ENCODE measurements at regions not wholly inside any gene's neighbourhood (a gene's known extent, or its start where the extent isn't known, plus 50 kb on each side); places are given as distances from the start of the nearest gene placed in this dataset.

DNA sequence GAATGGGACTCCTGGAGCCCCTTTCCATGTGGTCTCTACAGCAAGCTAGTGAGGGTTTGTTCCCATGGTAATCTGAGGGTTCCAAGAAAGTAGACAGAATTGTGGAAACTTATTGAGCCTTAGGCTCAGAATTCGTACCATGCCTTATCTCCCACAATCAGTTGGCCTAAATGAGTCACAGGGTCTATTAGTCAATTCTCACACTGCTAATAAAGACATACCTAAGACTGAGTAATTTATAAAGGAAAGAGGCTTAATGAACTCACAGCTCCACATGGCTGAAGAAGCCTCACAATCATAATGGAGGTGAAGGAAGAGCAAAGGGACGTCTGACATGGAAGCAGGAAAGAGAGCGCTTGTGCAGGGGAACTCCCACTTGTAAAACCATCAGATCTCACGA, 106.6 kb upstream of the CXADR start:
- H3K4me3 ChIP-seq (ENCODE audit: low read depth, poor library complexity, severe bottlenecking): no peak overlapping the region
- DNase-seq (ENCODE audit: low spot score in 2 of 2): no peak
- no peak for TF ChIP-seq POLR2A (IDR thresholded peaks at IDR 0.05)
- TF ChIP-seq, protein P1, sequence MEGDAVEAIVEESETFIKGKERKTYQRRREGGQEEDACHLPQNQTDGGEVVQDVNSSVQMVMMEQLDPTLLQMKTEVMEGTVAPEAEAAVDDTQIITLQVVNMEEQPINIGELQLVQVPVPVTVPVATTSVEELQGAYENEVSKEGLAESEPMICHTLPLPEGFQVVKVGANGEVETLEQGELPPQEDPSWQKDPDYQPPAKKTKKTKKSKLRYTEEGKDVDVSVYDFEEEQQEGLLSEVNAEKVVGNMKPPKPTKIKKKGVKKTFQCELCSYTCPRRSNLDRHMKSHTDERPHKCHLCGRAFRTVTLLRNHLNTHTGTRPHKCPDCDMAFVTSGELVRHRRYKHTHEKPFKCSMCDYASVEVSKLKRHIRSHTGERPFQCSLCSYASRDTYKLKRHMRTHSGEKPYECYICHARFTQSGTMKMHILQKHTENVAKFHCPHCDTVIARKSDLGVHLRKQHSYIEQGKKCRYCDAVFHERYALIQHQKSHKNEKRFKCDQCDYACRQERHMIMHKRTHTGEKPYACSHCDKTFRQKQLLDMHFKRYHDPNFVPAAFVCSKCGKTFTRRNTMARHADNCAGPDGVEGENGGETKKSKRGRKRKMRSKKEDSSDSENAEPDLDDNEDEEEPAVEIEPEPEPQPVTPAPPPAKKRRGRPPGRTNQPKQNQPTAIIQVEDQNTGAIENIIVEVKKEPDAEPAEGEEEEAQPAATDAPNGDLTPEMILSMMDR (IDR thresholded peaks at IDR 0.05): no peak
- 70 to 74% methylated on average over 4 of the region's 4 CpGs for WGBS, 2 donors
- intact Hi-C loops (cut with DNase I; ENCODE audit: low total_unique reads): no loop called here

DNA sequence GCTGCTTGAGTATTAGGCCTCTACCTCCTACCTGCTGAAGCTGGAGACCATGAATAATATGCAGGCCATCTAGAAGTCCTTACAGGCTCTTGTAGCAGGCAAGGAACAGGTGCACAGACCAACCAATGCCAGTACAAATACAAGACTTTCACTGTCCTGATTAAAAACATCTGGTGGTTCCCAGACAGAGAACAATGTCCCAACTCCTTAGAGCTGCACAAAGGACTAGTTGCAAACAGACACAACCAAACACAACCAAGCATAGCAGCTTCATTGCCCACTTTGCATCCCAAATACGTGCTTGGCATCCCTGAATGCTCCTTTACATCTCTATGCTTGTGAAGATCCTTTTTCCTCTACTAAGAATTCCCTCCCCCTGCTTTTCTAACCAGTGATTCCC, 98.1 kb upstream of the CXADR start:
- intact Hi-C loops (cut with DNase I; ENCODE audit: low total_unique reads): no loop called here
- no peak for DNase-seq (ENCODE audit: low spot score in 2 of 2)
- 61 to 77% methylated on average over 1 of the region's 1 CpG for WGBS, 2 donors
- no peak for TF ChIP-seq POLR2A (IDR thresholded peaks at IDR 0.05)
- TF ChIP-seq, protein P1 (IDR thresholded peaks at IDR 0.05): no peak
- no peak overlapping the region for H3K4me3 ChIP-seq (ENCODE audit: low read depth, poor library complexity, severe bottlenecking)

DNA sequence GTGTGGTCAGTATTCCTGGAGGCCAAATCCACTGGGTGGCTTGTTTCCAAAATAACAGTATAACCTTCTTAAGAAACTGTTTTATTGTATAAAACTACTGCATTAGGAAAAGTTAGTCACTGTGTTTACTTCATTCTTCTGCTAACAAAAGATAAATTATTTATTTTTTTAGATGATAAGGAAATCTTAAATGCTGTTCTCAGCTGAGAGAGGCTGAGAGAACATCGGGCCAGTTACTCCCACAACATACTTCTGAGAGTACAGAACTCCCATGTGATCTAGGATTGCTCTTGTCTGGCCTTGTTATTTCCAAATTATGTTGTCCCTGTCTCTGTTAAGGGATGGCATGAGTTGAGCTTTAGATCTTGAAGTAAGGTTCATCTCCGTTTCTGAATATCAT, 96.7 kb upstream of the CXADR start:
- WGBS, 2 donors: 59 to 68% methylated on average over 2 of the region's 2 CpGs
- H3K4me3 ChIP-seq (ENCODE audit: low read depth, poor library complexity, severe bottlenecking): no peak overlapping the region
- intact Hi-C loops (cut with DNase I; ENCODE audit: low total_unique reads): no loop called here
- DNase-seq (ENCODE audit: low spot score in 2 of 2): no peak
- no peak for TF ChIP-seq POLR2A (IDR thresholded peaks at IDR 0.05)
- TF ChIP-seq, protein P1 (IDR thresholded peaks at IDR 0.05): no peak

DNA sequence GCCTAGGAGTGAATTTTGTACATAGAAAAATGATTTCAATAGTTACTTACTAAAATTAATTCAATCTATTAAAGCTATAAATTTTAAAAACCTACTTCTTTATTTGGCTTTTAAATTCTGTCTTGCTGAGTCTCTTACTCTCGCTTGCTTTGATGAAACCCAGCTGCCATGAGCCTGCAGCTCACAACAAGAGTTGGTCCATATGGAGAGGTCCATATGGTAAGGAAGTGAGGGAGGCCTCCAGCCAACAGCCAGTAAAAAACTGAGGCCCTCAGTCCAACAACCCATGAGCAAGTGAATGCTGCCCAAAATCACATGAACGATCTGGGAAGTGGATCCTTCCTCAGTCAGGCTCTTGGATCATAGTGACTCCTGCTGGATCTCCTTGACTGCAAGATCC, 89.9 kb upstream of the CXADR start:
- 50 to 66% methylated on average over 2 of the region's 2 CpGs for WGBS, 2 donors
- DNase-seq (ENCODE audit: low spot score in 2 of 2): no peak
- intact Hi-C loops (cut with DNase I; ENCODE audit: low total_unique reads): no loop called here
- TF ChIP-seq, protein P1 (IDR thresholded peaks at IDR 0.05): no peak
- TF ChIP-seq POLR2A (IDR thresholded peaks at IDR 0.05): no peak
- H3K4me3 ChIP-seq (ENCODE audit: low read depth, poor library complexity, severe bottlenecking): no peak overlapping the region

DNA sequence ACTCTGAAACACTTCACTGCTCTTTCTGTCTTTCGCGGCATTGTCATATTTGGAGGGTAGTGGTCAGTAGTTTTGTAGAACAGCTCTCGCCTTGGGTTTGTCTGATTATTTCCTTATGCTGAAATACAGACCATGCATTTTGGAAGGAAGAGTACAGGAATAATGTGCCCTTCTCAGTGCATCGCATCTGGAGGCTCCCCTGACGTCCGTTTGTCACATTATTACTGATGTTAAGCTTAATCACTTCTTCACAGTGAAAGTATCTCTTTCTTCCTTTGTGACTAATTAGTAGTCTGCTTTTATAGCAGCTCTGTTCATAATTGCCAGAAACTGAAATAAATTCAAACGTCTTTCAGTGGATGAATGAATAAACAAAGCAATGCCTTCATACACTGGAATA, 85.7 kb upstream of the CXADR start:
- no peak for DNase-seq (ENCODE audit: low spot score in 2 of 2)
- no peak overlapping the region for H3K4me3 ChIP-seq (ENCODE audit: low read depth, poor library complexity, severe bottlenecking)
- 54 to 57% methylated on average over 7 of the region's 7 CpGs for WGBS, 2 donors
- intact Hi-C loops (cut with DNase I; ENCODE audit: low total_unique reads): no loop called here
- TF ChIP-seq, protein P1 (IDR thresholded peaks at IDR 0.05): no peak
- no peak for TF ChIP-seq POLR2A (IDR thresholded peaks at IDR 0.05)

DNA sequence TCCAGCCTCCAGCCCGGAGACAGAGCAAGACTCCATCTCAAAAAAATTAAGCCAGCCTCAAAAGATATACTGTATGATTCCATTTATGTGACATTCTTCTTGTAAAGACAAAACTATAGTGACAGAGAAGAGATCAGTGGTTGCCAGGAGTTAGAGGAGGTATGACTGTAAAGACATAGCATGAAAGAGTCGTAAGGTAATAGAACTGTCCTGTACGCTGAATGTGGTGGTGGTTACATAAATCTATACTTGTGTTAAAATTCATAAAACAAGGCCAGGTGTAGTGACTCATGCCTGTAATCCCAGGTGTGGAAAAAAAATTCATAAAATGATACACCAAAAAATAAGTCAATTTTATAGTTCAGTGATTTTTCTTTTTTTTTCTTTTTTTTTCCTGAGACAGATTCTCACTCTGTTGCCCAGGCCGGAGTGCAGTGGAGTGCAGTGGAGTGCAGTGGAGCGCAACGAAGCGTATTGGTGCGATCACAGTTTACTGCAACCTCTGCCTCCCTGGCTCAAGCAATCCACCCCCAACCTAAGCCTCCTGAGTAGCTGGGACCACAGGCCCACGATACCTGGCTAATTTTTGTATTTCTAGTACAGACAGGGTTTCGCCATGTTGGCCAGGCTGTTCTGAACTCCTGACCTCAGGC, 84.9 kb upstream of the CXADR start:
- TF ChIP-seq POLR2A (IDR thresholded peaks at IDR 0.05): no peak
- TF ChIP-seq, protein P1 (IDR thresholded peaks at IDR 0.05): no peak
- H3K4me3 ChIP-seq (ENCODE audit: low read depth, poor library complexity, severe bottlenecking): no peak overlapping the region
- no peak for DNase-seq (ENCODE audit: low spot score in 2 of 2)
- intact Hi-C loops (cut with DNase I; ENCODE audit: low total_unique reads): no loop called here
- WGBS, 2 donors: 72 to 76% methylated on average over 10 of the region's 10 CpGs
